GM23338 (cell line): ENCODE measurements at regions not wholly inside any gene's neighbourhood (a gene's known extent, or its start where the extent isn't known, plus 50 kb on each side); places are given as distances from the start of the nearest gene placed in this dataset.

Experiments used
- ATAC-seq: fragments of 200-7000 bp; cut with Tn5 transposase; 3 replicates; pipeline ENCODE4 v1.9.1; 2020
- DNase-seq: peaks from one replicate; pipeline ENCODE4 v3.0.0-alpha.2; 2015; ENCODE audit warnings: low spot score
- H2AFZ ChIP-seq: fragments of 200-600 bp; sonication (generic); 2 replicates; pipeline ENCODE4 v1.8.0; 2016; ENCODE audit warnings: antibody characterized with exemption, mild to moderate bottlenecking, moderate library complexity
- H3F3A ChIP-seq: fragments of 200-600 bp; sonication (generic); replicated peaks from 2 replicates; pipeline ENCODE4 v1.8.0; 2017; ENCODE audit warnings: antibody characterized with exemption, mixed run types, low read depth
- H3K27ac ChIP-seq: fragments of 200-600 bp; sonication (generic); 2 replicates; pipeline ENCODE4 v1.6.1; 2016; ENCODE audit warnings: low read depth
- H3K27me3 ChIP-seq: fragments of 200-600 bp; sonication (generic); 2 replicates; pipeline ENCODE4 v1.8.0; 2016; ENCODE audit warnings: mild to moderate bottlenecking, mixed run types, moderate library complexity; ENCODE audit not compliant: insufficient read depth
- H3K36me3 ChIP-seq: fragments of 200-600 bp; sonication (generic); 2 replicates; pipeline ENCODE4 v1.8.0; 2016; ENCODE audit warnings: mild to moderate bottlenecking; ENCODE audit not compliant: insufficient read depth
- H3K4me1 ChIP-seq: fragments of 200-600 bp; sonication (generic); 2 replicates; pipeline ENCODE4 v1.8.0; 2016; ENCODE audit warnings: mild to moderate bottlenecking, moderate library complexity; ENCODE audit not compliant: insufficient read depth
- H3K4me2 ChIP-seq: fragments of 200-600 bp; sonication (generic); 2 replicates; pipeline ENCODE4 v1.7.1; 2017; ENCODE audit warnings: mixed run types
- H3K4me3 ChIP-seq: fragments of 200-600 bp; sonication (generic); 2 replicates; pipeline ENCODE4 v1.6.1; 2016; ENCODE audit warnings: mixed run types
- H3K79me2 ChIP-seq: fragments of 200-600 bp; sonication (generic); replicated peaks from 2 replicates; pipeline ENCODE4 v1.8.0; 2017; ENCODE audit warnings: mild to moderate bottlenecking; ENCODE audit not compliant: insufficient read depth
- H3K9me2 ChIP-seq: fragments of 200-600 bp; sonication (generic); 2 replicates; pipeline ENCODE4 v1.8.0; 2017; ENCODE audit not compliant: insufficient read depth
- H4K20me1 ChIP-seq: fragments of 200-600 bp; sonication (generic); replicated peaks from 2 replicates; pipeline ENCODE4 v1.8.0; 2017; ENCODE audit warnings: mild to moderate bottlenecking; ENCODE audit not compliant: insufficient read depth
- H3K27ac Mint-ChIP-seq: 2 replicates; pipeline ENCODE4 v1.8.0; 2020; ENCODE audit warnings: inconsistent platforms, mild to moderate bottlenecking, moderate library complexity, mixed read lengths
- H3K27me3 Mint-ChIP-seq: 3 replicates; pipeline ENCODE4 v1.8.0; 2022; ENCODE audit warnings: low read depth, mild to moderate bottlenecking, moderate library complexity, mixed read lengths, inconsistent platforms; ENCODE audit not compliant: insufficient read depth, poor library complexity
- H3K36me3 Mint-ChIP-seq: 3 replicates; pipeline ENCODE4 v1.8.0; 2021; ENCODE audit warnings: low read depth, mild to moderate bottlenecking, inconsistent platforms, moderate library complexity, mixed read lengths
- H3K4me1 Mint-ChIP-seq: 3 replicates; pipeline ENCODE4 v1.8.0; 2020; ENCODE audit warnings: mild to moderate bottlenecking, inconsistent platforms, mixed read lengths
- H3K4me3 Mint-ChIP-seq: 3 replicates; pipeline ENCODE4 v1.8.0; 2021; ENCODE audit warnings: moderate library complexity, mild to moderate bottlenecking, inconsistent platforms, mixed read lengths
- H3K9me3 Mint-ChIP-seq: 3 replicates; pipeline ENCODE4 v1.8.0; 2020; ENCODE audit warnings: moderate library complexity, mild to moderate bottlenecking, inconsistent platforms, mixed read lengths
- CREB1 ChIP-seq: fragments of 250-450 bp; sonication (Bioruptor Pico); IDR thresholded peaks from 2 replicates; pipeline ENCODE4 v1.5.0; 2020; ENCODE audit warnings: low read depth, mild to moderate bottlenecking, moderate library complexity
- EZH2 ChIP-seq: fragments of 200-600 bp; sonication (generic); IDR thresholded peaks from one replicate; pipeline ENCODE4 v1.8.0; 2017; ENCODE audit warnings: antibody characterized with exemption, mild to moderate bottlenecking, low read depth; ENCODE audit not compliant: unreplicated experiment
- EZH2phosphoT487 ChIP-seq: fragments of 200-600 bp; sonication (generic); IDR thresholded peaks from one replicate; pipeline ENCODE4 v1.8.1; 2018; ENCODE audit warnings: antibody characterized with exemption; ENCODE audit not compliant: unreplicated experiment
- JUNB ChIP-seq: IDR thresholded peaks from one replicate; pipeline ENCODE4 v1.6.1; 2016; ENCODE audit warnings: antibody characterized with exemption; ENCODE audit not compliant: unreplicated experiment
- STAT1 ChIP-seq: IDR thresholded peaks from one replicate; pipeline ENCODE4 v1.6.1; 2016; ENCODE audit warnings: antibody characterized with exemption; ENCODE audit not compliant: unreplicated experiment
- TF ChIP-seq, protein P1 (sequence below): fragments of 250-450 bp; sonication (Bioruptor Pico); IDR thresholded peaks from 2 replicates; pipeline ENCODE4 v1.5.0; 2020; ENCODE audit warnings: mild to moderate bottlenecking, moderate library complexity
- TF ChIP-seq, protein P2 (sequence below), 2 experiments: fragments of 200-600 bp in 1 of 2; sonication (generic) in 1 of 2; conservative IDR thresholded peaks; 2 replicates each; pipeline versions ENCODE4 v1.5.1 to v1.6.1; 2016 to 2017; ENCODE audit warnings: antibody characterized with exemption in 2 of 2, low read depth in 2 of 2, mild to moderate bottlenecking in 2 of 2, moderate library complexity in 1 of 2
- TF ChIP-seq, protein P3 (sequence below): IDR thresholded peaks from one replicate; pipeline ENCODE4 v1.6.1; 2018; ENCODE audit warnings: antibody characterized with exemption; ENCODE audit not compliant: unreplicated experiment
- TF ChIP-seq, protein P4 (sequence below): IDR thresholded peaks from 2 replicates; pipeline ENCODE4 v1.6.1; 2016; ENCODE audit warnings: antibody characterized with exemption

DNA sequence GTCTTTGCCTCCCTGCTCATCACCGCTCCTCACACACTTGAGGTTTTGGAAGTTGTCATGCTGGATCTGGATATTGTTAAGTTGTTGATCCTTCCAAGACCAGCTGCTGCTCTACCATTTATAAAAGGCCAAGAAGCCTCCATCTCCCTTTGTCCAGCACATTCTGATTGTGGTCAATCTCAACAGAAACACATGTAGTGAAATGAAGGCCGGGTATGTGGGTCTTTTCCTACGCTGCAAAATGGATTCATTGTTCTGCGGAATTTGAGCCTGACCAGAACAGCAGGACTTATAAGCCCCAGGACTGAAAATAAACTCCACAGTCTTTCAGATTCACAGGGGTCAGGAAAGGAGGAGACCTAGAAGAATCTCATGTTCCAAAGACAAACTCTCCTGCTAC, 238.4 kb downstream of the CMPK2 start:
- H3K27ac ChIP-seq = no peak overlapping the region
- H2AFZ ChIP-seq = no peak overlapping the region
- H3K27ac Mint-ChIP-seq = no peak overlapping the region

GRCh38 chr2:6630209-6630608, 235.5 kb downstream of the CMPK2 start:
- Histone ChIP-seq H3K4me1 (no peaks in the 10 kb centered on the region), H3K79me2 (no peaks in the 10 kb centered on the region), H3K9me2 (peaks cover 22% of the 10 kb centered on the region), H3K27ac (no peak overlapping the region), H3K4me3 (no peak overlapping the region), H3K27me3 (no peaks in the 10 kb centered on the region), H3F3A (no peaks in the 10 kb centered on the region), H3K4me2 (no peak overlapping the region), H4K20me1 (no peaks in the 10 kb centered on the region), H3K36me3 (no peaks in the 10 kb centered on the region), H2AFZ (no peak overlapping the region)
- no peak for DNase-seq
- ATAC-seq = no peak
- Mint-ChIP-seq H3K27ac (no peak overlapping the region), H3K9me3 (peaks cover 54% of the 10 kb centered on the region), H3K4me3 (no peak overlapping the region), H3K27me3 (no peaks in the 10 kb centered on the region), H3K4me1 (no peaks in the 10 kb centered on the region), H3K36me3 (peaks cover 3% of the 10 kb centered on the region; the same call in 2 of the 3 replicates)
- TF ChIP-seq, protein P1, sequence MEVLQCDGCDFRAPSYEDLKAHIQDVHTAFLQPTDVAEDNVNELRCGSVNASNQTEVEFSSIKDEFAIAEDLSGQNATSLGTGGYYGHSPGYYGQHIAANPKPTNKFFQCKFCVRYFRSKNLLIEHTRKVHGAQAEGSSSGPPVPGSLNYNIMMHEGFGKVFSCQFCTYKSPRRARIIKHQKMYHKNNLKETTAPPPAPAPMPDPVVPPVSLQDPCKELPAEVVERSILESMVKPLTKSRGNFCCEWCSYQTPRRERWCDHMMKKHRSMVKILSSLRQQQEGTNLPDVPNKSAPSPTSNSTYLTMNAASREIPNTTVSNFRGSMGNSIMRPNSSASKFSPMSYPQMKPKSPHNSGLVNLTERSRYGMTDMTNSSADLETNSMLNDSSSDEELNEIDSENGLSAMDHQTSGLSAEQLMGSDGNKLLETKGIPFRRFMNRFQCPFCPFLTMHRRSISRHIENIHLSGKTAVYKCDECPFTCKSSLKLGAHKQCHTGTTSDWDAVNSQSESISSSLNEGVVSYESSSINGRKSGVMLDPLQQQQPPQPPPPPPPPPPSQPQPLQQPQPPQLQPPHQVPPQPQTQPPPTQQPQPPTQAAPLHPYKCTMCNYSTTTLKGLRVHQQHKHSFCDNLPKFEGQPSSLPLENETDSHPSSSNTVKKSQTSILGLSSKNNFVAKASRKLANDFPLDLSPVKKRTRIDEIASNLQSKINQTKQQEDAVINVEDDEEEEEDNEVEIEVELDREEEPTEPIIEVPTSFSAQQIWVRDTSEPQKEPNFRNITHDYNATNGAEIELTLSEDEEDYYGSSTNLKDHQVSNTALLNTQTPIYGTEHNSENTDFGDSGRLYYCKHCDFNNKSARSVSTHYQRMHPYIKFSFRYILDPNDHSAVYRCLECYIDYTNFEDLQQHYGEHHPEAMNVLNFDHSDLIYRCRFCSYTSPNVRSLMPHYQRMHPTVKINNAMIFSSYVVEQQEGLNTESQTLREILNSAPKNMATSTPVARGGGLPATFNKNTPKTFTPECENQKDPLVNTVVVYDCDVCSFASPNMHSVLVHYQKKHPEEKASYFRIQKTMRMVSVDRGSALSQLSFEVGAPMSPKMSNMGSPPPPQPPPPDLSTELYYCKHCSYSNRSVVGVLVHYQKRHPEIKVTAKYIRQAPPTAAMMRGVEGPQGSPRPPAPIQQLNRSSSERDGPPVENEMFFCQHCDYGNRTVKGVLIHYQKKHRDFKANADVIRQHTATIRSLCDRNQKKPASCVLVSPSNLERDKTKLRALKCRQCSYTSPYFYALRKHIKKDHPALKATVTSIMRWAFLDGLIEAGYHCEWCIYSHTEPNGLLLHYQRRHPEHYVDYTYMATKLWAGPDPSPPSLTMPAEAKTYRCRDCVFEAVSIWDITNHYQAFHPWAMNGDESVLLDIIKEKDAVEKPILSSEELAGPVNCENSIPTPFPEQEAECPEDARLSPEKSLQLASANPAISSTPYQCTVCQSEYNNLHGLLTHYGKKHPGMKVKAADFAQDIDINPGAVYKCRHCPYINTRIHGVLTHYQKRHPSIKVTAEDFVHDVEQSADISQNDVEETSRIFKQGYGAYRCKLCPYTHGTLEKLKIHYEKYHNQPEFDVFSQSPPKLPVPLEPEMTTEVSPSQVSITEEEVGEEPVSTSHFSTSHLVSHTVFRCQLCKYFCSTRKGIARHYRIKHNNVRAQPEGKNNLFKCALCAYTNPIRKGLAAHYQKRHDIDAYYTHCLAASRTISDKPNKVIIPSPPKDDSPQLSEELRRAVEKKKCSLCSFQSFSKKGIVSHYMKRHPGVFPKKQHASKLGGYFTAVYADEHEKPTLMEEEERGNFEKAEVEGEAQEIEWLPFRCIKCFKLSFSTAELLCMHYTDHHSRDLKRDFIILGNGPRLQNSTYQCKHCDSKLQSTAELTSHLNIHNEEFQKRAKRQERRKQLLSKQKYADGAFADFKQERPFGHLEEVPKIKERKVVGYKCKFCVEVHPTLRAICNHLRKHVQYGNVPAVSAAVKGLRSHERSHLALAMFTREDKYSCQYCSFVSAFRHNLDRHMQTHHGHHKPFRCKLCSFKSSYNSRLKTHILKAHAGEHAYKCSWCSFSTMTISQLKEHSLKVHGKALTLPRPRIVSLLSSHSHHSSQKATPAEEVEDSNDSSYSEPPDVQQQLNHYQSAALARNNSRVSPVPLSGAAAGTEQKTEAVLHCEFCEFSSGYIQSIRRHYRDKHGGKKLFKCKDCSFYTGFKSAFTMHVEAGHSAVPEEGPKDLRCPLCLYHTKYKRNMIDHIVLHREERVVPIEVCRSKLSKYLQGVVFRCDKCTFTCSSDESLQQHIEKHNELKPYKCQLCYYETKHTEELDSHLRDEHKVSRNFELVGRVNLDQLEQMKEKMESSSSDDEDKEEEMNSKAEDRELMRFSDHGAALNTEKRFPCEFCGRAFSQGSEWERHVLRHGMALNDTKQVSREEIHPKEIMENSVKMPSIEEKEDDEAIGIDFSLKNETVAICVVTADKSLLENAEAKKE (CRISPR knock-in tag) = no peak
- TF ChIP-seq, protein P2, sequence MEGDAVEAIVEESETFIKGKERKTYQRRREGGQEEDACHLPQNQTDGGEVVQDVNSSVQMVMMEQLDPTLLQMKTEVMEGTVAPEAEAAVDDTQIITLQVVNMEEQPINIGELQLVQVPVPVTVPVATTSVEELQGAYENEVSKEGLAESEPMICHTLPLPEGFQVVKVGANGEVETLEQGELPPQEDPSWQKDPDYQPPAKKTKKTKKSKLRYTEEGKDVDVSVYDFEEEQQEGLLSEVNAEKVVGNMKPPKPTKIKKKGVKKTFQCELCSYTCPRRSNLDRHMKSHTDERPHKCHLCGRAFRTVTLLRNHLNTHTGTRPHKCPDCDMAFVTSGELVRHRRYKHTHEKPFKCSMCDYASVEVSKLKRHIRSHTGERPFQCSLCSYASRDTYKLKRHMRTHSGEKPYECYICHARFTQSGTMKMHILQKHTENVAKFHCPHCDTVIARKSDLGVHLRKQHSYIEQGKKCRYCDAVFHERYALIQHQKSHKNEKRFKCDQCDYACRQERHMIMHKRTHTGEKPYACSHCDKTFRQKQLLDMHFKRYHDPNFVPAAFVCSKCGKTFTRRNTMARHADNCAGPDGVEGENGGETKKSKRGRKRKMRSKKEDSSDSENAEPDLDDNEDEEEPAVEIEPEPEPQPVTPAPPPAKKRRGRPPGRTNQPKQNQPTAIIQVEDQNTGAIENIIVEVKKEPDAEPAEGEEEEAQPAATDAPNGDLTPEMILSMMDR (conservative IDR thresholded peaks at IDR 0.05; ENCODE audit: low read depth in 2 of 2) = no peak
- no peak for TF ChIP-seq CREB1 (CRISPR knock-in tag)
- TF ChIP-seq STAT1 = no peak
- TF ChIP-seq JUNB = no peak
- no peak for TF ChIP-seq EZH2phosphoT487
- TF ChIP-seq, protein P3, sequence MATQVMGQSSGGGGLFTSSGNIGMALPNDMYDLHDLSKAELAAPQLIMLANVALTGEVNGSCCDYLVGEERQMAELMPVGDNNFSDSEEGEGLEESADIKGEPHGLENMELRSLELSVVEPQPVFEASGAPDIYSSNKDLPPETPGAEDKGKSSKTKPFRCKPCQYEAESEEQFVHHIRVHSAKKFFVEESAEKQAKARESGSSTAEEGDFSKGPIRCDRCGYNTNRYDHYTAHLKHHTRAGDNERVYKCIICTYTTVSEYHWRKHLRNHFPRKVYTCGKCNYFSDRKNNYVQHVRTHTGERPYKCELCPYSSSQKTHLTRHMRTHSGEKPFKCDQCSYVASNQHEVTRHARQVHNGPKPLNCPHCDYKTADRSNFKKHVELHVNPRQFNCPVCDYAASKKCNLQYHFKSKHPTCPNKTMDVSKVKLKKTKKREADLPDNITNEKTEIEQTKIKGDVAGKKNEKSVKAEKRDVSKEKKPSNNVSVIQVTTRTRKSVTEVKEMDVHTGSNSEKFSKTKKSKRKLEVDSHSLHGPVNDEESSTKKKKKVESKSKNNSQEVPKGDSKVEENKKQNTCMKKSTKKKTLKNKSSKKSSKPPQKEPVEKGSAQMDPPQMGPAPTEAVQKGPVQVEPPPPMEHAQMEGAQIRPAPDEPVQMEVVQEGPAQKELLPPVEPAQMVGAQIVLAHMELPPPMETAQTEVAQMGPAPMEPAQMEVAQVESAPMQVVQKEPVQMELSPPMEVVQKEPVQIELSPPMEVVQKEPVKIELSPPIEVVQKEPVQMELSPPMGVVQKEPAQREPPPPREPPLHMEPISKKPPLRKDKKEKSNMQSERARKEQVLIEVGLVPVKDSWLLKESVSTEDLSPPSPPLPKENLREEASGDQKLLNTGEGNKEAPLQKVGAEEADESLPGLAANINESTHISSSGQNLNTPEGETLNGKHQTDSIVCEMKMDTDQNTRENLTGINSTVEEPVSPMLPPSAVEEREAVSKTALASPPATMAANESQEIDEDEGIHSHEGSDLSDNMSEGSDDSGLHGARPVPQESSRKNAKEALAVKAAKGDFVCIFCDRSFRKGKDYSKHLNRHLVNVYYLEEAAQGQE = no peak
- TF ChIP-seq, protein P4, sequence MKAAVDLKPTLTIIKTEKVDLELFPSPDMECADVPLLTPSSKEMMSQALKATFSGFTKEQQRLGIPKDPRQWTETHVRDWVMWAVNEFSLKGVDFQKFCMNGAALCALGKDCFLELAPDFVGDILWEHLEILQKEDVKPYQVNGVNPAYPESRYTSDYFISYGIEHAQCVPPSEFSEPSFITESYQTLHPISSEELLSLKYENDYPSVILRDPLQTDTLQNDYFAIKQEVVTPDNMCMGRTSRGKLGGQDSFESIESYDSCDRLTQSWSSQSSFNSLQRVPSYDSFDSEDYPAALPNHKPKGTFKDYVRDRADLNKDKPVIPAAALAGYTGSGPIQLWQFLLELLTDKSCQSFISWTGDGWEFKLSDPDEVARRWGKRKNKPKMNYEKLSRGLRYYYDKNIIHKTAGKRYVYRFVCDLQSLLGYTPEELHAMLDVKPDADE = no peak
- no peak for TF ChIP-seq EZH2

More for the DNA sequence above, 238.4 kb downstream of the CMPK2 start:
- peaks cover 8% of the 10 kb centered on the region; the same call in 1 of the 2 replicates for H3K4me1 ChIP-seq
- no peaks in the 10 kb centered on the region for H4K20me1 ChIP-seq
- peaks cover 8% of the 10 kb centered on the region; the same call in 2 of the 3 replicates for H3K4me1 Mint-ChIP-seq
- H3K4me3 ChIP-seq = no peak overlapping the region
- no peaks in the 10 kb centered on the region for H3K79me2 ChIP-seq
- DNase-seq = no peak
- no peaks in the 10 kb centered on the region for H3F3A ChIP-seq
- no peak for ATAC-seq
- H3K4me2 ChIP-seq = no peak overlapping the region
- H3K9me2 ChIP-seq = peaks cover 12% of the 10 kb centered on the region
- H3K27me3 ChIP-seq = no peaks in the 10 kb centered on the region
- no peak overlapping the region for H3K4me3 Mint-ChIP-seq
- H3K36me3 ChIP-seq = no peaks in the 10 kb centered on the region
- H3K9me3 Mint-ChIP-seq = peaks cover 51% of the 10 kb centered on the region
- no peak for TF ChIP-seq EZH2phosphoT487
- TF ChIP-seq JUNB = no peak
- no peaks in the 10 kb centered on the region; the same call in 2 of the 3 replicates for H3K36me3 Mint-ChIP-seq
- H3K27me3 Mint-ChIP-seq = no peaks in the 10 kb centered on the region
